HepG2 (cell line): ENCODE measurements at regions not wholly inside any gene's neighbourhood (a gene's known extent, or its start where the extent isn't known, plus 50 kb on each side); places are given as distances from the start of the nearest gene placed in this dataset.

Experiments
- CAMTA2 ChIP-seq: sonication (generic); formaldehyde crosslinking; IDR thresholded peaks from 2 replicates; pipeline ENCODE4 v1.4.0; 2020; ENCODE audit warnings: mild to moderate bottlenecking, missing genetic modification reagents, borderline replicate concordance
- ESRRA ChIP-seq: sonication (generic); formaldehyde crosslinking; IDR thresholded peaks from 2 replicates; pipeline ENCODE4 v1.5.1; 2020; ENCODE audit warnings: mild to moderate bottlenecking, low read depth, missing genetic modification reagents
- GTF2F1 ChIP-seq: fragments of 150-350 bp; IDR thresholded peaks from 2 replicates; pipeline ENCODE4 v1.6.1; 2014; ENCODE audit warnings: low read length
- HDAC6 ChIP-seq: fragments of 200-600 bp; sonication (generic); IDR thresholded peaks from 2 replicates; pipeline ENCODE4 v1.7.0; 2017; ENCODE audit warnings: mild to moderate bottlenecking, antibody characterized with exemption, low read length, low read depth
- TCF7L2 ChIP-seq: IDR thresholded peaks from 2 replicates; pipeline ENCODE4 v1.6.1; 2011; ENCODE audit warnings: mild to moderate bottlenecking, low read depth, low read length, moderate library complexity
- TF ChIP-seq, protein P1 (sequence below): sonication (generic); formaldehyde crosslinking; IDR thresholded peaks from 2 replicates; pipeline ENCODE4 v1.8.1; 2023; ENCODE audit warnings: mild to moderate bottlenecking, inconsistent platforms, moderate library complexity, missing genetic modification reagents, borderline replicate concordance
- TF ChIP-seq, protein P2 (sequence below): sonication (generic); formaldehyde crosslinking; IDR thresholded peaks from 2 replicates; pipeline ENCODE4 v1.4.0; 2020; ENCODE audit warnings: missing genetic modification reagents

DNA sequence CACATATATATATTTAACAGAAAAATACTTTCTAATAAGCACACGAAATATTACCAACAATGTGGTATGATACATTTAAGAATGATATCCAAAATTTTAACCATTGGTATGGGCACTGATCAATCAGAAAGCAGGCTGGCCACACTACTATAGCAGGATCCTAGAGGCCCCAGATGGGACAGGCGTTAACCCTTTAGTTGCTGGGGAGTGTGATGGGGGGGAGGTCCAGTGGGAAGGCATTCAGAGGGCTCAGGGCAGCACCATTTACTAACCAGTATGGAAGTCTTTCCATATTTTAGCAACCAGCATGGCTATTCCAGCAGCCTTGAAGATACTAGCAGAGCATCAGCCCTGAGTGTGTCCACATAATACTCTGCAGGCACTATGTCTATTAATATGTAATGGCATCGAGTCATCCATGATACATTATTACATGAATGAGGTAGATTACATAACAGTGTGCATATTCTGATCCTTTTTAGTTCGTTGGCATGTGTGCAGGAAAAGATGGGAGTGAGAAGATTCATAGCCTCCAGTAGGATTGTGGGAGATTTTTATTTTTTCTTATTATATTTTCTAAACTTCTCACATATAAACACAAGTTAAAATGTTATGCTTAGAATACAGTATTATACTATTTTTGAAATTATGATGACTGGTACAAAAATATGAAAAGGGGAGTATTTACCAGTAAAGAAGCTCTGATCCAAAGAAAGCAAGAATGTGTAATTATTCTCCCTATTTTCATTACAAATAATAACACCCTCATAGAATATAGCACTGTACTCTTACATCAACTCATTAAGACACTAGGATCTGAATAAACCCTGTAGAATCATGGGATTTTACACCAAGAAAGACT, 78.9 kb downstream of the FAM217A start:
- TF ChIP-seq TCF7L2, result no peak
- TF ChIP-seq ESRRA (CRISPR knock-in tag), result no peak
- no peak for TF ChIP-seq HDAC6
- TF ChIP-seq CAMTA2, result no peak
- TF ChIP-seq, protein P1, sequence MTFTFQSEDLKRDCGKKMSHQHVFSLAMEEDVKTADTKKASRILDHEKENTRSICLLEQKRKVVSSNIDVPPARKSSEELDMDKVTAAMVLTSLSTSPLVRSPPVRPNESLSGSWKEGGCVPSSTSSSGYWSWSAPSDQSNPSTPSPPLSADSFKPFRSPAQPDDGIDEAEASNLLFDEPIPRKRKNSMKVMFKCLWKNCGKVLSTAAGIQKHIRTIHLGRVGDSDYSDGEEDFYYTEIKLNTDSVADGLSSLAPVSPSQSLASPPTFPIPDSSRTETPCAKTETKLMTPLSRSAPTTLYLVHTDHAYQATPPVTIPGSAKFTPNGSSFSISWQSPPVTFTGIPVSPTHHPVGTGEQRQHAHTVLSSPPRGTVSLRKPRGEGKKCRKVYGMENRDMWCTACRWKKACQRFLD, result no peak
- TF ChIP-seq, protein P2, sequence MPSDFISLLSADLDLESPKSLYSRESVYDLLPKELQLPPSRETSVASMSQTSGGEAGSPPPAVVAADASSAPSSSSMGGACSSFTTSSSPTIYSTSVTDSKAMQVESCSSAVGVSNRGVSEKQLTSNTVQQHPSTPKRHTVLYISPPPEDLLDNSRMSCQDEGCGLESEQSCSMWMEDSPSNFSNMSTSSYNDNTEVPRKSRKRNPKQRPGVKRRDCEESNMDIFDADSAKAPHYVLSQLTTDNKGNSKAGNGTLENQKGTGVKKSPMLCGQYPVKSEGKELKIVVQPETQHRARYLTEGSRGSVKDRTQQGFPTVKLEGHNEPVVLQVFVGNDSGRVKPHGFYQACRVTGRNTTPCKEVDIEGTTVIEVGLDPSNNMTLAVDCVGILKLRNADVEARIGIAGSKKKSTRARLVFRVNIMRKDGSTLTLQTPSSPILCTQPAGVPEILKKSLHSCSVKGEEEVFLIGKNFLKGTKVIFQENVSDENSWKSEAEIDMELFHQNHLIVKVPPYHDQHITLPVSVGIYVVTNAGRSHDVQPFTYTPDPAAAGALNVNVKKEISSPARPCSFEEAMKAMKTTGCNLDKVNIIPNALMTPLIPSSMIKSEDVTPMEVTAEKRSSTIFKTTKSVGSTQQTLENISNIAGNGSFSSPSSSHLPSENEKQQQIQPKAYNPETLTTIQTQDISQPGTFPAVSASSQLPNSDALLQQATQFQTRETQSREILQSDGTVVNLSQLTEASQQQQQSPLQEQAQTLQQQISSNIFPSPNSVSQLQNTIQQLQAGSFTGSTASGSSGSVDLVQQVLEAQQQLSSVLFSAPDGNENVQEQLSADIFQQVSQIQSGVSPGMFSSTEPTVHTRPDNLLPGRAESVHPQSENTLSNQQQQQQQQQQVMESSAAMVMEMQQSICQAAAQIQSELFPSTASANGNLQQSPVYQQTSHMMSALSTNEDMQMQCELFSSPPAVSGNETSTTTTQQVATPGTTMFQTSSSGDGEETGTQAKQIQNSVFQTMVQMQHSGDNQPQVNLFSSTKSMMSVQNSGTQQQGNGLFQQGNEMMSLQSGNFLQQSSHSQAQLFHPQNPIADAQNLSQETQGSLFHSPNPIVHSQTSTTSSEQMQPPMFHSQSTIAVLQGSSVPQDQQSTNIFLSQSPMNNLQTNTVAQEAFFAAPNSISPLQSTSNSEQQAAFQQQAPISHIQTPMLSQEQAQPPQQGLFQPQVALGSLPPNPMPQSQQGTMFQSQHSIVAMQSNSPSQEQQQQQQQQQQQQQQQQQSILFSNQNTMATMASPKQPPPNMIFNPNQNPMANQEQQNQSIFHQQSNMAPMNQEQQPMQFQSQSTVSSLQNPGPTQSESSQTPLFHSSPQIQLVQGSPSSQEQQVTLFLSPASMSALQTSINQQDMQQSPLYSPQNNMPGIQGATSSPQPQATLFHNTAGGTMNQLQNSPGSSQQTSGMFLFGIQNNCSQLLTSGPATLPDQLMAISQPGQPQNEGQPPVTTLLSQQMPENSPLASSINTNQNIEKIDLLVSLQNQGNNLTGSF (CRISPR knock-in tag), result no peak
- TF ChIP-seq GTF2F1, result no peak
